Neural cell (in vitro differentiated cells): ENCODE measurements at regions not wholly inside any gene's neighbourhood (a gene's known extent, or its start where the extent isn't known, plus 50 kb on each side); places are given as distances from the start of the nearest gene placed in this dataset.

Experiments
- H2AFZ ChIP-seq: fragments of 200-600, 300-800 bp; sonication (generic), shearing (Covaris generic); 2 replicates; pipeline ENCODE4 v1.6.0; 2014; ENCODE audit warnings: low read depth, mild to moderate bottlenecking, antibody characterized with exemption, low read length, moderate library complexity
- H3F3A ChIP-seq: fragments of 200-600 bp; shearing (Covaris generic); 2 replicates; pipeline ENCODE4 v1.6.1; 2016; ENCODE audit warnings: mild to moderate bottlenecking, moderate library complexity, mixed read lengths, antibody characterized with exemption, low read length; ENCODE audit not compliant: insufficient read depth, poor library complexity, severe bottlenecking
- H3K27ac ChIP-seq: fragments of 200-600, 300-800 bp; sonication (generic), shearing (Covaris generic); 2 replicates; pipeline ENCODE4 v1.5.1; 2014; ENCODE audit warnings: mild to moderate bottlenecking, low read length, moderate library complexity
- H3K27me3 ChIP-seq: fragments of 300-800, 200-600 bp; sonication (generic), shearing (Covaris generic); 2 replicates; pipeline ENCODE4 v1.6.0; 2014; ENCODE audit warnings: mild to moderate bottlenecking, low read depth, low read length, moderate library complexity; ENCODE audit not compliant: insufficient read depth
- H3K36me3 ChIP-seq: fragments of 300-800, 200-600 bp; sonication (generic), shearing (Covaris generic); 2 replicates; pipeline ENCODE4 v1.5.1; 2014; ENCODE audit warnings: mild to moderate bottlenecking, antibody characterized with exemption, low read length, moderate library complexity; ENCODE audit not compliant: insufficient read depth
- H3K4me2 ChIP-seq: fragments of 300-800, 200-600 bp; sonication (generic), shearing (Covaris generic); 2 replicates; pipeline ENCODE4 v1.6.0; 2014; ENCODE audit warnings: mild to moderate bottlenecking, low read length
- H3K4me3 ChIP-seq: fragments of 300-800, 200-600 bp; sonication (generic), shearing (Covaris generic); 2 replicates; pipeline ENCODE4 v1.5.1; 2014; ENCODE audit warnings: mild to moderate bottlenecking, low read length, moderate library complexity
- H3K79me2 ChIP-seq: fragments of 200-600 bp; shearing (Covaris generic); replicated peaks from 2 replicates; pipeline ENCODE4 v1.6.0; 2014; ENCODE audit warnings: mild to moderate bottlenecking, low read length, moderate library complexity; ENCODE audit not compliant: insufficient read depth
- H3K9ac ChIP-seq: fragments of 300-800, 200-600 bp; sonication (generic), shearing (Covaris generic); 2 replicates; pipeline ENCODE4 v1.6.1; 2016; ENCODE audit warnings: mild to moderate bottlenecking, low read length, mixed read lengths
- H3K9me2 ChIP-seq: fragments of 200-600 bp; shearing (Covaris generic); 2 replicates; pipeline ENCODE4 v1.6.1; 2016; ENCODE audit warnings: mild to moderate bottlenecking, low read length, mixed read lengths; ENCODE audit not compliant: insufficient read depth
- H3K9me3 ChIP-seq: fragments of 200-600, 300-800 bp; sonication (generic), shearing (Covaris generic); 2 replicates; pipeline ENCODE4 v1.6.1; 2016; ENCODE audit warnings: mild to moderate bottlenecking, mixed run types, low read length, moderate library complexity, mixed read lengths
- H4K20me1 ChIP-seq: fragments of 200-600 bp; shearing (Covaris generic); 2 replicates; pipeline ENCODE4 v1.6.1; 2016; ENCODE audit warnings: mild to moderate bottlenecking, mixed run types; ENCODE audit not compliant: insufficient read depth
- CTCF ChIP-seq: fragments of 450-650 bp; IDR thresholded peaks from 2 replicates; pipeline ENCODE4 v1.5.1; 2014; ENCODE audit warnings: antibody characterized with exemption, mild to moderate bottlenecking, moderate library complexity; ENCODE audit not compliant: poor library complexity, severe bottlenecking
- EP300 ChIP-seq: fragments of 450-650 bp; conservative IDR thresholded peaks from 2 replicates; pipeline ENCODE4 v1.6.1; 2014; ENCODE audit warnings: antibody characterized with exemption, mild to moderate bottlenecking, moderate library complexity; ENCODE audit not compliant: poor library complexity, severe bottlenecking
- EZH2 ChIP-seq: fragments of 200-600, 300-800 bp; shearing (Covaris generic), sonication (generic); IDR thresholded peaks from 2 replicates; pipeline ENCODE4 v1.6.1; 2014; ENCODE audit warnings: antibody characterized with exemption, low read length, borderline replicate concordance, mild to moderate bottlenecking; ENCODE audit not compliant: insufficient read depth, poor library complexity, severe bottlenecking
- MXI1 ChIP-seq: fragments of 450-650 bp; conservative IDR thresholded peaks from 2 replicates; pipeline ENCODE4 v1.6.1; 2014; ENCODE audit warnings: antibody characterized with exemption, mild to moderate bottlenecking; ENCODE audit not compliant: poor library complexity, severe bottlenecking
- POLR2AphosphoS5 ChIP-seq: IDR thresholded peaks from 2 replicates; pipeline ENCODE4 v1.6.1; 2012
- RAD21 ChIP-seq: fragments of 450-650 bp; conservative IDR thresholded peaks from 2 replicates; pipeline ENCODE4 v1.6.1; 2014; ENCODE audit warnings: antibody characterized with exemption, mild to moderate bottlenecking, moderate library complexity
- SMC3 ChIP-seq: fragments of 450-650 bp; conservative IDR thresholded peaks from 2 replicates; pipeline ENCODE4 v1.6.1; 2014; ENCODE audit warnings: antibody characterized with exemption, mild to moderate bottlenecking, moderate library complexity; ENCODE audit not compliant: poor library complexity
- TAF1 ChIP-seq: IDR thresholded peaks from 2 replicates; pipeline ENCODE4 v1.6.1; 2012; ENCODE audit warnings: low read depth
- TF ChIP-seq, protein P1 (sequence below): IDR thresholded peaks from 2 replicates; pipeline ENCODE4 v1.6.1; 2012; ENCODE audit warnings: borderline replicate concordance

- Histone ChIP-seq H2AFZ (no peak overlapping the region), H3K9ac (no peak overlapping the region), H4K20me1 (no peaks in the 10 kb centered on the region), H3K9me2 (no peaks in the 10 kb centered on the region), H3K27me3 (no peaks in the 10 kb centered on the region), H3F3A (no peaks in the 10 kb centered on the region), H3K4me2 (no peak overlapping the region), H3K79me2 (no peaks in the 10 kb centered on the region), H3K36me3 (no peaks in the 10 kb centered on the region), H3K4me3 (no peak overlapping the region), H3K9me3 (peaks cover 11% of the 10 kb centered on the region), H3K27ac (no peak overlapping the region)
- TF ChIP-seq EZH2 (no peak), EP300 (no peak), CTCF (no peak), RAD21 (no peak), SMC3 (no peak), TAF1 (no peak), MXI1 (no peak), POLR2AphosphoS5 (no peak)
- TF ChIP-seq, protein P1, sequence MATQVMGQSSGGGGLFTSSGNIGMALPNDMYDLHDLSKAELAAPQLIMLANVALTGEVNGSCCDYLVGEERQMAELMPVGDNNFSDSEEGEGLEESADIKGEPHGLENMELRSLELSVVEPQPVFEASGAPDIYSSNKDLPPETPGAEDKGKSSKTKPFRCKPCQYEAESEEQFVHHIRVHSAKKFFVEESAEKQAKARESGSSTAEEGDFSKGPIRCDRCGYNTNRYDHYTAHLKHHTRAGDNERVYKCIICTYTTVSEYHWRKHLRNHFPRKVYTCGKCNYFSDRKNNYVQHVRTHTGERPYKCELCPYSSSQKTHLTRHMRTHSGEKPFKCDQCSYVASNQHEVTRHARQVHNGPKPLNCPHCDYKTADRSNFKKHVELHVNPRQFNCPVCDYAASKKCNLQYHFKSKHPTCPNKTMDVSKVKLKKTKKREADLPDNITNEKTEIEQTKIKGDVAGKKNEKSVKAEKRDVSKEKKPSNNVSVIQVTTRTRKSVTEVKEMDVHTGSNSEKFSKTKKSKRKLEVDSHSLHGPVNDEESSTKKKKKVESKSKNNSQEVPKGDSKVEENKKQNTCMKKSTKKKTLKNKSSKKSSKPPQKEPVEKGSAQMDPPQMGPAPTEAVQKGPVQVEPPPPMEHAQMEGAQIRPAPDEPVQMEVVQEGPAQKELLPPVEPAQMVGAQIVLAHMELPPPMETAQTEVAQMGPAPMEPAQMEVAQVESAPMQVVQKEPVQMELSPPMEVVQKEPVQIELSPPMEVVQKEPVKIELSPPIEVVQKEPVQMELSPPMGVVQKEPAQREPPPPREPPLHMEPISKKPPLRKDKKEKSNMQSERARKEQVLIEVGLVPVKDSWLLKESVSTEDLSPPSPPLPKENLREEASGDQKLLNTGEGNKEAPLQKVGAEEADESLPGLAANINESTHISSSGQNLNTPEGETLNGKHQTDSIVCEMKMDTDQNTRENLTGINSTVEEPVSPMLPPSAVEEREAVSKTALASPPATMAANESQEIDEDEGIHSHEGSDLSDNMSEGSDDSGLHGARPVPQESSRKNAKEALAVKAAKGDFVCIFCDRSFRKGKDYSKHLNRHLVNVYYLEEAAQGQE: no peak
These were observed 1254.7 kb downstream of the BRD1 start for GRCh38 chr22:48572951-48573350.

GRCh38 chr22:48570912-48571311 lies 1256.8 kb downstream of the BRD1 start:
- no peak overlapping the region for H3K4me2 ChIP-seq
- H3K79me2 ChIP-seq: no peaks in the 10 kb centered on the region
- no peaks in the 10 kb centered on the region for H3K9me2 ChIP-seq
- H3F3A ChIP-seq: no peaks in the 10 kb centered on the region
- H3K9ac ChIP-seq: no peak overlapping the region
- no peak overlapping the region for H2AFZ ChIP-seq
- no peak overlapping the region for H3K4me3 ChIP-seq
- H3K9me3 ChIP-seq: peaks cover 11% of the 10 kb centered on the region
- no peaks in the 10 kb centered on the region for H4K20me1 ChIP-seq
- TF ChIP-seq CTCF (no peak), TAF1 (no peak), EP300 (no peak)
- TF ChIP-seq, protein P1: no peak
- H3K27ac ChIP-seq: no peak overlapping the region
- H3K27me3 ChIP-seq: no peaks in the 10 kb centered on the region
- no peaks in the 10 kb centered on the region for H3K36me3 ChIP-seq
